ENCODE measurements at regions not wholly inside any gene's neighbourhood (a gene's known extent, or its start where the extent isn't known, plus 50 kb on each side); places are given as distances from the start of the nearest gene placed in this dataset.

GRCh38 chr1:30437059-30437576 is 286.3 kb downstream of the MATN1 start:
- H3K4me3 ChIP-seq (ENCODE audit: low read depth, low read length), result no peak overlapping the region

GRCh38 chr1:30427545-30427944 is 295.8 kb downstream of the MATN1 start:
- H3K4me3 ChIP-seq (ENCODE audit: low read depth, low read length), result no peak overlapping the region

GRCh38 chr1:30425046-30425445 is 298.3 kb downstream of the MATN1 start:
- H3K4me3 ChIP-seq (ENCODE audit: low read depth, low read length), result no peak overlapping the region

GRCh38 chr1:30423570-30423969 is 299.8 kb downstream of the MATN1 start:
- H3K4me3 ChIP-seq (ENCODE audit: low read depth, low read length), result no peak overlapping the region

- H3K4me3 ChIP-seq (ENCODE audit: low read depth, low read length), result no peak overlapping the region
Measured at GRCh38 chr1:30422251-30422650, 301.1 kb downstream of the MATN1 start.

GRCh38 chr1:30420519-30421050 is 302.8 kb downstream of the MATN1 start:
- H3K4me3 ChIP-seq (ENCODE audit: low read depth, low read length), result no peak overlapping the region

GRCh38 chr1:30419831-30420230 is 303.6 kb downstream of the MATN1 start:
- H3K4me3 ChIP-seq (ENCODE audit: low read depth, low read length), result no peak overlapping the region

- H3K4me3 ChIP-seq (ENCODE audit: low read depth, low read length), result no peak overlapping the region
Measured at GRCh38 chr1:30418939-30419720, 304.3 kb downstream of the MATN1 start.

- no peak overlapping the region for H3K4me3 ChIP-seq (ENCODE audit: low read depth, low read length)
Measured at GRCh38 chr1:30418061-30418938, 305.1 kb downstream of the MATN1 start.

- H3K4me3 ChIP-seq (ENCODE audit: low read depth, low read length), result no peak overlapping the region
Measured at GRCh38 chr1:30417701-30418046, 305.7 kb downstream of the MATN1 start.

- H3K4me3 ChIP-seq (ENCODE audit: low read depth, low read length), result no peak overlapping the region
Measured at GRCh38 chr1:30417001-30417700, 306.2 kb downstream of the MATN1 start.

- no peak overlapping the region for H3K4me3 ChIP-seq (ENCODE audit: low read depth, low read length)
Measured at GRCh38 chr1:30416221-30416820, 307.1 kb downstream of the MATN1 start.

GRCh38 chr1:30415171-30415940 is 308.0 kb downstream of the MATN1 start:
- no peak overlapping the region for H3K4me3 ChIP-seq (ENCODE audit: low read depth, low read length)

- H3K4me3 ChIP-seq (ENCODE audit: low read depth, low read length), result no peak overlapping the region
Measured at GRCh38 chr1:30414851-30415165, 308.6 kb downstream of the MATN1 start.

GRCh38 chr1:30414086-30414850 is 309.1 kb downstream of the MATN1 start:
- no peak overlapping the region for H3K4me3 ChIP-seq (ENCODE audit: low read depth, low read length)

GRCh38 chr1:30413606-30414005 is 309.8 kb downstream of the MATN1 start:
- no peak overlapping the region for H3K4me3 ChIP-seq (ENCODE audit: low read depth, low read length)

- H3K4me3 ChIP-seq (ENCODE audit: low read depth, low read length), result no peak overlapping the region
Measured at GRCh38 chr1:30413111-30413440, 310.3 kb downstream of the MATN1 start.

GRCh38 chr1:30412241-30413110 is 310.9 kb downstream of the MATN1 start:
- H3K4me3 ChIP-seq (ENCODE audit: low read depth, low read length), result no peak overlapping the region

- H3K4me3 ChIP-seq (ENCODE audit: low read depth, low read length), result no peak overlapping the region
Measured at GRCh38 chr1:30411206-30411605, 312.2 kb downstream of the MATN1 start.

Data from iPS-11a (cell line).